Heart right ventricle (tissue), 16 donors: ENCODE measurements at regions not wholly inside any gene's neighbourhood (a gene's known extent, or its start where the extent isn't known, plus 50 kb on each side); places are given as distances from the start of the nearest gene placed in this dataset.

ENCODE experiments used
- ATAC-seq, 8 donors: fragments of 200-7000 bp; cut with Tn5 transposase; one replicate each; pipeline ENCODE4 v1.9.1; 2020; ENCODE audit warnings: mild to moderate bottlenecking in 8 of 8, moderate library complexity in 8 of 8, moderate number of reproducible peaks in 1 of 8
- DNase-seq, 2 donors: peaks; one replicate each; pipeline ENCODE4 v3.0.0-alpha.2; 2020
- H3K27ac ChIP-seq, 10 donors: fragments of 200-600 bp; sonication (generic) in 2 of 10; one replicate each; pipeline versions ENCODE4 v1.5.0 to v1.8.0; 2020 to 2022; ENCODE audit warnings: mild to moderate bottlenecking in 3 of 10
- H3K27me3 ChIP-seq, 7 donors: fragments of 200-600 bp; one replicate each; pipeline ENCODE4 v1.8.0; 2021 to 2022; ENCODE audit warnings: mild to moderate bottlenecking in 2 of 7
- H3K36me3 ChIP-seq, 9 donors: fragments of 200-600 bp; sonication (generic) in 1 of 9; one replicate each; pipeline versions ENCODE4 v1.5.0 to v1.8.0; 2020 to 2022; ENCODE audit warnings: mild to moderate bottlenecking in 2 of 9
- H3K4me1 ChIP-seq, 9 donors: fragments of 200-600 bp; sonication (generic) in 1 of 9; one replicate each; pipeline versions ENCODE4 v1.5.0 to v1.8.0; 2020 to 2022; ENCODE audit warnings: mild to moderate bottlenecking in 4 of 9
- H3K4me3 ChIP-seq, 10 donors: fragments of 200-600 bp; sonication (generic) in 2 of 10; one replicate each; pipeline versions ENCODE4 v1.5.0 to v1.8.0; 2020 to 2022; ENCODE audit warnings: mild to moderate bottlenecking in 7 of 10, moderate library complexity in 2 of 10
- H3K9me3 ChIP-seq, 11 donors: fragments of 200-600 bp in 10 of 11; sonication (generic) in 2 of 11; one replicate each; pipeline versions ENCODE4 v1.5.0 to v1.8.0; 2013 to 2022; ENCODE audit warnings: mild to moderate bottlenecking in 2 of 11, control low read depth in 1 of 11, moderate library complexity in 1 of 11
- CTCF ChIP-seq, 9 donors: fragments of 200-600 bp; sonication (generic) in 2 of 9; IDR thresholded peaks; one replicate each; pipeline versions ENCODE4 v1.5.0 to v1.8.0; 2021 to 2022; ENCODE audit warnings: antibody characterized with exemption in 9 of 9, mild to moderate bottlenecking in 5 of 9, moderate library complexity in 1 of 9
- whole genome bisulfite sequencing, 2 donors: extraction: QIAGEN DNeasy Blood & Tissue Kit; methylation state at CpG; one replicate each; pipeline ENCODE4 v1.1.7; 2013; ENCODE audit warnings: inconsistent platforms in 1 of 2; 5-methylcytosine and 5-hydroxymethylcytosine counted together
- intact Hi-C, 10 donors: fragments of 100-400 bp; cut with DNase I; formaldehyde crosslinking; loops; one replicate each; pipeline versions ENCODE4 v1.11.1 to v1.14.2; 2022
- donor health status: Arrhythmogenic right ventricular cardiomyopathy.
- donor health status: ischemic (EF 13 %, LVEDD 7.1; RV severe dilation, severe dysfunction).
- donor health status: healthy with polysubstance abuse.
- donor health status: DM: no; HTN: yes; CAD: no.
- donor health status: DM: no; HTN: no; CAD: no.
- donor health status: ischemic (EF 25% LVEDD 6.9; RV normal size, moderate dysfunction).
- donor health status: ischemic (EF 25% LVEDD 5.7; RV mildly dilated, moderate dysfunction).
- donor health status: healthy.
- donor health status: DM: yes; HTN: yes; CAD: no.
- donor health status: Ischemic cardiomyopathy.
- donor health status: ischemic (EF 35%, LVEDD 5.7; RV mildly dilated, moderate dysfunction).
- donor health status: nonischemic (EF 11% LVEDD 7.7; RV severe dilation, severe dysfunction).
- donor health status: DM: yes; HTN: yes; CAD: no.
- donor health status: PGD.
- donor health status: ischemic (EF 29% LVEDD 5.4; RV normal size, mild dysfunction).
- donor health status: nonischemic (EF 23%, LVEDD 6.1; RV moderate dilation, normal function).

GRCh38 chr4:26199596-26199995 is 121.2 kb upstream of the RBPJ start:
- H3K4me1 ChIP-seq, result peaks cover 0 to 46% (median 0%) of the 10 kb centered on the region in 9 donors
- 70 to 74% methylated on average over 5 of the region's 5 CpGs for WGBS, 2 donors
- H3K4me3 ChIP-seq, result no peak overlapping the region
- no peak for TF ChIP-seq CTCF (IDR thresholded peaks at IDR 0.05)
- H3K9me3 ChIP-seq, result no peaks in the 10 kb centered on the region
- peaks cover 0 to 9% (median 0%) of the 10 kb centered on the region in 7 donors for H3K27me3 ChIP-seq
- DNase-seq (no peak), ATAC-seq (no peak)
- H3K36me3 ChIP-seq, result no peaks in the 10 kb centered on the region
- intact Hi-C loops, result no loop called here
- no peak overlapping the region for H3K27ac ChIP-seq

- intact Hi-C loops, result no loop called here
- Histone ChIP-seq H3K27me3 (peaks cover 0 to 9% (median 0%) of the 10 kb centered on the region in 7 donors), H3K27ac (no peak overlapping the region), H3K4me1 (peaks cover 0 to 53% (median 8%) of the 10 kb centered on the region in 9 donors), H3K9me3 (no peaks in the 10 kb centered on the region), H3K36me3 (no peaks in the 10 kb centered on the region), H3K4me3 (no peak overlapping the region)
- no peak for DNase-seq
- 82 to 83% methylated on average over 2 of the region's 2 CpGs for WGBS, 2 donors
- no peak for TF ChIP-seq CTCF (IDR thresholded peaks at IDR 0.05)
- no peak for ATAC-seq
Observed at GRCh38 chr4:26201120-26201519, 119.7 kb upstream of the RBPJ start.

GRCh38 chr4:26204249-26204825 is 116.5 kb upstream of the RBPJ start:
- ATAC-seq (peak in 3 of 8 donors; percentile 5 to 32 (median 18)), DNase-seq (no peak)
- no peaks in the 10 kb centered on the region for H3K36me3 ChIP-seq
- H3K9me3 ChIP-seq, result no peaks in the 10 kb centered on the region
- H3K4me3 ChIP-seq, result no peak overlapping the region
- WGBS, 2 donors, result 69 to 76% methylated on average over 8 of the region's 8 CpGs
- H3K27ac ChIP-seq, result peak overlapping the region in 1 of 10 donors; percentile 24
- peaks cover 0 to 4% (median 0%) of the 10 kb centered on the region in 7 donors for H3K27me3 ChIP-seq
- TF ChIP-seq CTCF (IDR thresholded peaks at IDR 0.05), result no peak
- intact Hi-C loops, result no loop called here
- peaks cover 0 to 38% (median 17%) of the 10 kb centered on the region in 9 donors for H3K4me1 ChIP-seq

GRCh38 chr4:26204911-26205370 is 115.9 kb upstream of the RBPJ start:
- H3K9me3 ChIP-seq, result no peaks in the 10 kb centered on the region
- 28 to 31% methylated on average over 7 of the region's 7 CpGs for WGBS, 2 donors
- DNase-seq, result peak; percentile 31 to 58
- H3K27me3 ChIP-seq, result peaks cover 0 to 7% (median 0%) of the 10 kb centered on the region in 7 donors
- no peak overlapping the region for H3K27ac ChIP-seq
- H3K4me1 ChIP-seq, result peaks cover 0 to 38% (median 17%) of the 10 kb centered on the region in 9 donors
- ATAC-seq, result peak; percentile 43 to 71 (median 58)
- H3K36me3 ChIP-seq, result no peaks in the 10 kb centered on the region
- no peak overlapping the region for H3K4me3 ChIP-seq
- no peak for TF ChIP-seq CTCF (IDR thresholded peaks at IDR 0.05)
- intact Hi-C loops, result no loop called here
